ENCODE measurements at regions not wholly inside any gene's neighbourhood (a gene's known extent, or its start where the extent isn't known, plus 50 kb on each side); places are given as distances from the start of the nearest gene placed in this dataset.

GRCh38 chr10:3419719-3420495 is 247.3 kb upstream of the PITRM1 start:
- H2AFZ ChIP-seq (replicated peaks; ENCODE audit: low read length, poor library complexity) = peak overlapping the region; percentile 34
- H3K4me2 ChIP-seq (ENCODE audit: low read depth, low read length) = no peak overlapping the region
- H3K79me1 ChIP-seq (ENCODE audit: low read depth in 1 of 2, low read length in 2 of 2) = no peaks in the 10 kb centered on the region
- H3K4ac ChIP-seq (ENCODE audit: low read depth, low read length) = no peak overlapping the region
- H2BK5ac ChIP-seq (ENCODE audit: low read depth, low read length, poor library complexity, severe bottlenecking) = no peak overlapping the region
- H3K4me1 ChIP-seq (ENCODE audit: control insufficient read depth, insufficient read depth, low read length) = no peaks in the 10 kb centered on the region
- H4K5ac ChIP-seq (ENCODE audit: low read depth, low read length) = no peak overlapping the region
- ChIA-PET POLR2A (ENCODE audit: unreplicated experiment) (no interaction called here), CTCF (interaction anchor here (0.8 kb wide), 1 partner anchor 94 kb away, joined by 3 read pairs; no protein-coding TSS in a partner anchor)
- H3K14ac ChIP-seq (replicated peaks; ENCODE audit: low read depth, low read length) = no peak overlapping the region
- no peak overlapping the region for H4K91ac ChIP-seq (ENCODE audit: insufficient read depth, low read depth, low read length)
- no peak overlapping the region for H2BK20ac ChIP-seq (ENCODE audit: low read depth, low read length)
- TF ChIP-seq POLR2A (IDR thresholded peaks at IDR 0.05; ENCODE audit: low read depth, low read length) (no peak), MAFK (IDR thresholded peaks at IDR 0.05; ENCODE audit: low read depth, low read length) (peak; percentile 99)
- H3K23ac ChIP-seq (ENCODE audit: low read depth, low read length) = no peak overlapping the region
- 53% methylated on average over 2 of the region's 12 CpGs; no CpG with 5 or more reads in 1 of the 2 experiments for WGBS, 2 experiments (ENCODE audit: extremely low coverage in 2 of 2, insufficient read length in 1 of 2)
- no peak for DNase-seq
- no peaks in the 10 kb centered on the region for H3K27me3 ChIP-seq (ENCODE audit: control insufficient read depth, insufficient read depth, low read length)
- H4K20me1 ChIP-seq (ENCODE audit: insufficient read depth, low read length) = no peaks in the 10 kb centered on the region
- H3K9me1 ChIP-seq (ENCODE audit: insufficient read depth, low read length) = peaks cover 3% of the 10 kb centered on the region; the same call in 1 of the 2 replicates
- intact Hi-C loops (cut with micrococcal nuclease) = no loop called here
- H2BK120ac ChIP-seq (ENCODE audit: low read depth, low read length) = no peak overlapping the region
- no peak overlapping the region for H3K27ac ChIP-seq (ENCODE audit: insufficient read depth, low read length)
- in situ Hi-C loops (cut with MboI; ENCODE audit: low sequenced_read_pairs) = no loop called here
- peak overlapping the region; percentile 14; the same call in 1 of the 2 replicates for H2AK5ac ChIP-seq (ENCODE audit: low read depth, low read length)
- H3K4me3 ChIP-seq (ENCODE audit: insufficient read depth, low read depth, low read length) = no peak overlapping the region
- H3K36me3 ChIP-seq (ENCODE audit: control insufficient read depth, insufficient read depth, low read length) = no peaks in the 10 kb centered on the region
- BruUV-seq (replicated peaks) = no TSS peak
- H3K56ac ChIP-seq (ENCODE audit: extremely low read depth, insufficient read depth, low read length) = no peak overlapping the region
- H3K18ac ChIP-seq (ENCODE audit: low read depth, low read length) = no peak overlapping the region
- H2BK15ac ChIP-seq (ENCODE audit: low read depth, low read length) = no peak overlapping the region; the same call in 2 of the 3 replicates
- no peaks in the 10 kb centered on the region for H3K9me3 ChIP-seq (ENCODE audit: control insufficient read depth, insufficient read depth, low read length)
- no peak for ATAC-seq (ENCODE audit: low read depth)
- dilution Hi-C loops (cut with HindIII; ENCODE audit: low sequenced_read_pairs, unreplicated experiment) = no loop called here
- H3K9ac ChIP-seq (ENCODE audit: low read depth, low read length) = no peak overlapping the region
- no peak overlapping the region for H2AK9ac ChIP-seq (replicated peaks; ENCODE audit: low read depth, low read length, poor library complexity)
- no peak overlapping the region for H4K8ac ChIP-seq (ENCODE audit: low read depth in 2 of 2, low read length in 2 of 2)
